ENCODE measurements at regions not wholly inside any gene's neighbourhood (a gene's known extent, or its start where the extent isn't known, plus 50 kb on each side); places are given as distances from the start of the nearest gene placed in this dataset.

- no peak for DNase-seq (ENCODE audit: low spot score)
Measured at GRCh38 chrX:25219480-25219879, 203.7 kb upstream of the ARX start.

GRCh38 chrX:25213611-25214010 is 197.8 kb upstream of the ARX start:
- DNase-seq (ENCODE audit: low spot score), result no peak

DNA sequence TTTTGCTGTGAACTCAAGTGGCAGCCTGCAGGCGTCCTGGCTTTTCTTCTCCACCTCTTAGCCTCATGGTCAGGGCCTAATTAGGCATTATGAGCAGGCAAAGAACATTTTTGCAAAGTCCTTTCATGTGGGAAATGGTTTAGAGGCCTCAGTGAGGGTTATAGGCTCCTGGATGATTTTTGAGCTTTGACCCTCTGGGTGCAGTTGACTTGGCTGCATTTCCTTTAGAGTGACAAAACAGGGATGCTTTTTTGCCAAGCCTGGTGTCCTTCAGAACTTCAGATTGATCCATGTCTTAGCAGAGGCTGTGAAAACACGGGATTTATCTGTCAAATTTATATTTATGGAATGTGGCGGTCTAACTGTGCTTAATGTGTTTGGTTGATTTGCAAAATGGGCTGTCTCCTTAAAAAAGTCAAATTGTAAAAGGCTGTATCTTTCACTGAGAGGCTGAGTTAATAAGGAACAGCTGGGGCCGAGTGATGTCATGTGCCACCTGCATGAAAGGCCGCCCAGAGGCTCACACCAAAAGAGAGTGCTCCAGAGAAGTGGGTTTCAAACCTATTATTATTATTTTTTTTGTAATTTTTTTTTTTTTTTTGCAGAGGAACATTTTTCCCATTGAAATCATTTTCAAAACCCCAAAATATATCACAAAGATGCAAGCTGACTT is 192.2 kb upstream of the ARX start:
- no peak for DNase-seq (ENCODE audit: low spot score)

GRCh38 chrX:25206778-25207177 is 191.0 kb upstream of the ARX start:
- no peak for DNase-seq (ENCODE audit: low spot score)

- DNase-seq (ENCODE audit: low spot score), result peak; percentile 17
Measured at GRCh38 chrX:25204182-25204581, 188.4 kb upstream of the ARX start.

GRCh38 chrX:25202827-25203226 is 187.1 kb upstream of the ARX start:
- no peak for DNase-seq (ENCODE audit: low spot score)

GRCh38 chrX:25198891-25199290 is 183.1 kb upstream of the ARX start:
- DNase-seq (ENCODE audit: low spot score), result no peak

DNA sequence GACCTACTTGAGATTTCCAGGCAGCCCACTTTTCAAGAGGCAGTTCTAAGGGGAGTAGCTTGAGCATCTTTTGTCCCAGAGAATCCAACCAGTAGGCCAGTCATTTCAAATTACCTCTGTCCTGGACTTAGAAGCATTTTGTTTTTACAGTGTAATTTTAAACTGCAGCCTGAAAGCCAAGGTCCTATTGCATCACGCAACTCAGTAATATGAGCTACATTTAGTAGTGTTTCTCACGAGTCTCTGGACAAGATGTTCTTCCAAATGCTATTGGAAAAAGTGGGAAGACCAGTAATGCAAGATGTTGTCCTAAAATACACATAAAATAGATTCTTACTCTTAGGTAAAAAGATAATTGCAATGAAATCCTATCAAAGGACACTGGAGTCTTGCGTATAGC is 182.5 kb upstream of the ARX start:
- DNase-seq (ENCODE audit: low spot score), result no peak

DNA sequence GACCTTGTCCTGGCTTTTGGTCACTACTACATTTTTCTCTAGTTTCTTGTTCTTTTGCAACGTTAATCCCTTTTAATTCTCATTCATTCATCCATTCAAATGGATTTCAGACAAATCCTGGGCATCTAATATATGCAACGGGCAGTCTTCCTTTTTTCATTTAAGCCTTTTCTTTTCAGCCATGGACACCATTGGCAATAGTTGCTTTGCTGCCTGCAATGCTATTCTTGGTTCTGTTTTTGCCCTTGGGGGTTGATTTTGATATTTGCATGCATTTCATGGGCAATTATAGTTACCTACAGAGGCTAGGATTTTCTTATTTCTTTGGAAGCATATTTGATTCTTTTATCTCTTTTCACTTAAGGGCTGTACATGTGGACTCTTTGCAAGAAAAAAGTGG is 180.5 kb upstream of the ARX start:
- DNase-seq (ENCODE audit: low spot score), result no peak

GRCh38 chrX:25191403-25191802 is 175.6 kb upstream of the ARX start:
- DNase-seq (ENCODE audit: low spot score), result no peak

GRCh38 chrX:25181775-25182174 is 166.0 kb upstream of the ARX start:
- no peak for DNase-seq (ENCODE audit: low spot score)

GRCh38 chrX:25180242-25180641 is 164.5 kb upstream of the ARX start:
- DNase-seq (ENCODE audit: low spot score), result no peak

GRCh38 chrX:25178555-25178954 is 162.8 kb upstream of the ARX start:
- DNase-seq (ENCODE audit: low spot score), result no peak

DNA sequence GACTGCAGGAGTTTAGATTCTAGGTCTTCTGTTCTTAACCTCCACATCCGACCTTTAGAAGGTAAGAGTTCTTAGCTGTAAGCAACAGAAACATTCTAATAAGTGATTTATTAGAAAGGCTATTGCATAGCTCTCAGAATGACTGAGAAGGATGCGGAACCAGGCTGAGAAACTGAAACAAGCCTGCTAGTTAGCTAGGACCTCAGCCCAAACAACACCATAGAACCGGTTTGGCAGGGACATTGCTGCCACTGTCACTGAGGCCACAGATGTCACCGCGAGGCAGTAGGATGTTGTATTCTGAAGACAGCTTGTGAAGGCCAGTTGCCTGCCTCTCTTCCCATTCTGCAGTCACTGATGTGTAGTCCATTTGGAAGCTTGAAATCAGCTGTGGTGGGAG is 160.0 kb upstream of the ARX start:
- no peak for DNase-seq (ENCODE audit: low spot score)

DNA sequence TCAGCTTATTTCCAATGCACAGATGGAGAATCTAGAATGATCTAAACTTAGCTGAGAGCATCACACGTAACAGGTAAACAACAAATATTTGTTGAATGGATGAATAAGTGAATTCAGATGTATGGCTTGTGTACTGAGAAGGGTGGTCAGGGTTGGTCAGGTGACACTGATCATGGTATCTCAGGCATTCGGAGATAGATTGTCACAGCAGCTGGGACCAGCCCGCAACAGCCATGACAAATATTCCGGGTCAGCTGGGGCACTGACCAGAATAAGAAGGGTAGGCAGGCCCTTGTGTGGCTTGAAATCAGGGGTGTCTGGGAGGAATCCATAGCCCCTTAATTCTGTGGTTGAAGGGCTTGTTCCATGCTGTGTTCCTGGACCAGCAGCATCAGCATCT is 159.4 kb upstream of the ARX start:
- DNase-seq (ENCODE audit: low spot score), result no peak

- DNase-seq (ENCODE audit: low spot score), result no peak
Measured at GRCh38 chrX:25166546-25166945, 150.8 kb upstream of the ARX start.

GRCh38 chrX:25166145-25166544 is 150.4 kb upstream of the ARX start:
- no peak for DNase-seq (ENCODE audit: low spot score)

GRCh38 chrX:25158635-25159034 is 142.9 kb upstream of the ARX start:
- no peak for DNase-seq (ENCODE audit: low spot score)

DNA sequence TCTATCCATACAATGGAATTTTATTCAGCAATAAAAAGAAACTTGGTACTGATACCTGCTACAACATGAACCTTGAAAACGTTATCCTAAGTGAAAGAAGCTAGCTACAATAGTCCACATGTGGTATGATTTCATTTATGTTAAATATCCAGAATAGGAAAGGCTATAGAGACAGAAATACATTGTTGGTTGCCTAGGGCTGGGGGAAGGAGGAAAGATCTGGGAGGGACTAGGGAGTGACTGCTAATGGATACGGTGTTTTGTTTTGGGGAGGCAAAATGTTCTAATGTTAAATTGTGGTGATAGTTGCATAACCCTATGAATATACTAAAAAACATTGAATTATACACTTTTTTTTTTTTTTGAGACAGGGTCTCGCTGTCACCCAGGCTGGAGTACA is 141.1 kb upstream of the ARX start:
- no peak for DNase-seq (ENCODE audit: low spot score)

DNA sequence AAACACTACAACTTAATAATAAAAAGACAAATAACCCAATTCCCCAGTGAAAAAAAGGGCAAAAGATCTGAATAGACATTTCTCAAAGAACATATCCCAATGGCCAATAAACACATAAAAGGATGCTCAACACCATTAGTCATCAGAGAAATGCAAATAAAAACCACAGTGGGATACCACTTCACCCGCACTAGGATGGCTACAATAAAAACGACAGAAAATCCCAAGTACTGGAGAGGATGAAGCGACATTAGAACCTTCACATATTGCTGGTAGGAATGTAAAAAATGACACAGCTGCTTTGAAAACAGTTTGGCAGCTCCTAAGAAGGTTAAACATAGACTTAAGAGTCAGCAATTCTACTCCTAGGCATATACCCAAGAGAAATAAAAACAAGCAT is 140.6 kb upstream of the ARX start:
- no peak for DNase-seq (ENCODE audit: low spot score)

GRCh38 chrX:25154168-25154567 is 138.4 kb upstream of the ARX start:
- DNase-seq (ENCODE audit: low spot score), result no peak

DNA sequence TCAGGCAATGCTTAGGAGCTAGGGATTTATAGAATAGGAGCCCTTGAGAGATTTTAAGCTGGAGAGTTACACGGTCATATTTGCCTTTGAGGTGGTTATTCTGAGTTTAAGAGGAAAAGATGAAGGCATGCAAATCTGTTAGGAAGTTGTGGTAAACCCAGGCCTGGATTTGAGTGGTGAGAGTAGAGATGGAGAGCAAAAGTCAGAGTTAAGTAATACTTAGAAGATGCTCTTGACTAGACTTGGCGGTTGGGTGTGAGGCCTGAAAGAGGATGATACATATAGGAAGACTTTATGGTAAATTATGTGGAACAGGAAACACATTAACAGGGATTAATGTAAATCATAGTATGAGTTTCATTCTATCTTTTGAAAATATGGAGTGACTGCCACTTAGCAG is 136.0 kb upstream of the ARX start:
- DNase-seq (ENCODE audit: low spot score), result no peak

DNA sequence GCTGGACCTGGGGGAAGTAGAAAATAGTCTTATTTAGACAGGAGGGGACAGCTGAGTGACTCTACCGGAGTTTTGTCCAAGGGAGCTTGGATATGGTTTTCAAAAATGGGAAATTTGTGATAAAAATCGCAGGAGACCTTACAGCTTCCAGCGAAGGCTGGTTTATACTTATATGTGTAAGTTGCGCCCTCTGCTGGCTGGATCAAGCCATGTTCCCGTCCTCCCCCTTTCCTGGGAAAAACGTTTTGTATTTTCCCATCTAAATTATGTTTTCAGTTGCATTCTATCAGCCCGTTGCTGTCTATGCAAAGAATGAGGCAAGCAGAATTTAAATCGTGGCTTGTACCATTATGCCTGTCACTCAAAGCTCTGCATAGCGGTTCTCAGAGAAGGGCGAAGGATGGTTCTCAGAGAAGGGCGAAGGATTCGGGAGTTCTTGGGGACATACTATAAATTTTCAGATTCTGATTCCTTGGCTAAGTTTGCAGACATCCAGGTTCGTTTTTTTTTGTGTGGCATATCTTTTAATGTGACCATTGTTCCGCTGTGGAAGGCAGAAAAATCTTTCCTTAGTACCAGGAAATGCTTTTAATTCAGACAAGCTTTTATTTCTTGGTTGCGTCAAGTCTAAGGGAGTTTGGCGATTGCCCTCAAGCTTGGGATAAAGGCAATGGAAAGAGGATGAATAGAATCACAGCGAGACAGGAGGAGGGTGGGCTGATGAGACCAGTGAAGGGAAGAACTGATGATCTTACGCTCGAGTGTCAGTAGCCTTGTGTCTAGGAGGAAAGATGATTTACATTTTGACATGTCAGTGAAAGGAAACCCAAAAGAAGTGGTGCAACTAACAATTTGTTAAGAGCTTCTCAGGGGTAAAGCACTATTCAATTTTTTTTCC is 128.5 kb upstream of the ARX start:
- DNase-seq (ENCODE audit: low spot score), result peak; percentile 23

DNA sequence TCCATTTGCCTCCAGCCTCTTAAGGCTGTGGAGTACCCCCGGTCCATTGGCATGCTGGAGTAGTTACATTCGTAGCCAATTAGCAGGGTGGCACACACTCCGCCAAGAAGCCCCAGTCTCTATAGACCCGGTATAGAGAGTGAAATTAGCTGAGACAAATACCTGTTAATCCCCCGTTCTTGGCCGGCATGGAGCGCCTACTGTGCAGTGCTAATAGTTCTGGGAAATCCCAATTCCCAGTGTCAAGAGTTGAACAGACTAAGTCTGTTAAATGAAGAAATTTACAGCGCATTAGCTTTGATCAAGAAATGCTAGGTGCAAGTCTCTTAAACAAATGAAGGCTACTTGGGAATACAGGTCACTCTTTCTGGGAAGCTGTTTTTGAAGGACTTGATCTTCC is 127.8 kb upstream of the ARX start:
- DNase-seq (ENCODE audit: low spot score), result no peak
